Tibial nerve (tissue), 4 donors: ENCODE measurements at regions not wholly inside any gene's neighbourhood (a gene's known extent, or its start where the extent isn't known, plus 50 kb on each side); places are given as distances from the start of the nearest gene placed in this dataset.

Experiments used
- DNase-seq, 2 donors: peaks; one replicate each; pipeline ENCODE4 v3.0.0-alpha.2; 2019; ENCODE audit warnings: low spot score in 2 of 2
- H3K27ac ChIP-seq, 4 donors: fragments of 200-600 bp; sonication (generic) in 3 of 4; one replicate each; pipeline ENCODE4 v1.5.1; 2017 to 2019; ENCODE audit warnings: mild to moderate bottlenecking in 1 of 4
- H3K27me3 ChIP-seq, 2 donors: fragments of 200-600 bp; sonication (generic) in 1 of 2; one replicate each; pipeline versions ENCODE4 v1.5.1 to v1.6.0; 2017 to 2019
- H3K36me3 ChIP-seq, 3 donors: fragments of 200-600 bp; sonication (generic); one replicate each; pipeline ENCODE4 v1.5.1; 2018 to 2019
- H3K4me1 ChIP-seq, 4 donors: fragments of 200-600 bp; sonication (generic) in 3 of 4; one replicate each; pipeline ENCODE4 v1.5.1; 2017 to 2019
- H3K4me3 ChIP-seq, 4 donors: fragments of 200-600 bp; sonication (generic) in 3 of 4; one replicate each; pipeline ENCODE4 v1.5.1; 2017 to 2019; ENCODE audit warnings: mild to moderate bottlenecking in 1 of 4, moderate library complexity in 1 of 4
- H3K9me3 ChIP-seq, 4 donors: fragments of 200-600 bp; sonication (generic) in 3 of 4; one replicate each; pipeline ENCODE4 v1.5.1; 2017 to 2019
- EP300 ChIP-seq, 2 donors: sonication (generic); formaldehyde crosslinking; IDR thresholded peaks; one replicate each; pipeline ENCODE4 v1.6.1; 2017; ENCODE audit warnings: antibody characterized with exemption in 2 of 2, mild to moderate bottlenecking in 1 of 2
- POLR2A ChIP-seq, 2 donors: fragments of 450-650 bp; IDR thresholded peaks; one replicate each; pipeline ENCODE4 v1.6.1; 2017; ENCODE audit warnings: antibody characterized with exemption in 2 of 2, mild to moderate bottlenecking in 2 of 2, moderate library complexity in 2 of 2
- WGBS, 2 donors: methylation state at CpG; one replicate each; pipeline ENCODE4 v1.1.5; 2018; 5-methylcytosine and 5-hydroxymethylcytosine counted together
- TF ChIP-seq, protein P1 (sequence below), 5 experiments: fragments of 200-600 bp in 3 of 5; fragments of 450-650 bp in 2 of 5; sonication (generic) in 3 of 5; IDR thresholded peaks; one replicate each; pipeline ENCODE4 v1.5.1; 2016 to 2019; ENCODE audit warnings: antibody characterized with exemption in 5 of 5, mild to moderate bottlenecking in 3 of 5, moderate library complexity in 2 of 5

DNA sequence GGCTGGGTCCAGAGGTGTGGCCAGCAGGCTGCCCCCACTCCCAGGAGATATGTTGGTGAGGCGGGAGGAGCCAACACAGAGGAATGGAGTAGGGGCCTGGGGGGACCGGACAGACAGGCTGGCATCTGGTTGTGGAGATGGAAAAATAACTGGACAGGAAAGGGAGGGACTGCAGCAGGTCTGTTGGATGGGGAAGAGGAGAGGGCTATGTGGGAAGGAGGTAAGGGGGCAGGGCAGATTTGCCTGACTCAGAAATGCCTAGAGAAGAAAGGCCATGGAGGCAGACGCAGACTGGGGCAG, 160.4 kb downstream of the TRIM29 start:
- peaks cover 0 to 29% of the 10 kb centered on the region in 2 donors for H3K27me3 ChIP-seq
- H3K27ac ChIP-seq = no peak overlapping the region
- 63 to 80% methylated on average over 3 of the region's 3 CpGs for WGBS, 2 donors
- H3K36me3 ChIP-seq = no peaks in the 10 kb centered on the region
- DNase-seq = no peak
- H3K4me1 ChIP-seq = peaks cover 0 to 6% (median 0%) of the 10 kb centered on the region in 4 donors
- TF ChIP-seq EP300 (IDR thresholded peaks at IDR 0.05) = no peak
- no peak for TF ChIP-seq POLR2A (IDR thresholded peaks at IDR 0.05)
- TF ChIP-seq, protein P1, sequence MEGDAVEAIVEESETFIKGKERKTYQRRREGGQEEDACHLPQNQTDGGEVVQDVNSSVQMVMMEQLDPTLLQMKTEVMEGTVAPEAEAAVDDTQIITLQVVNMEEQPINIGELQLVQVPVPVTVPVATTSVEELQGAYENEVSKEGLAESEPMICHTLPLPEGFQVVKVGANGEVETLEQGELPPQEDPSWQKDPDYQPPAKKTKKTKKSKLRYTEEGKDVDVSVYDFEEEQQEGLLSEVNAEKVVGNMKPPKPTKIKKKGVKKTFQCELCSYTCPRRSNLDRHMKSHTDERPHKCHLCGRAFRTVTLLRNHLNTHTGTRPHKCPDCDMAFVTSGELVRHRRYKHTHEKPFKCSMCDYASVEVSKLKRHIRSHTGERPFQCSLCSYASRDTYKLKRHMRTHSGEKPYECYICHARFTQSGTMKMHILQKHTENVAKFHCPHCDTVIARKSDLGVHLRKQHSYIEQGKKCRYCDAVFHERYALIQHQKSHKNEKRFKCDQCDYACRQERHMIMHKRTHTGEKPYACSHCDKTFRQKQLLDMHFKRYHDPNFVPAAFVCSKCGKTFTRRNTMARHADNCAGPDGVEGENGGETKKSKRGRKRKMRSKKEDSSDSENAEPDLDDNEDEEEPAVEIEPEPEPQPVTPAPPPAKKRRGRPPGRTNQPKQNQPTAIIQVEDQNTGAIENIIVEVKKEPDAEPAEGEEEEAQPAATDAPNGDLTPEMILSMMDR (IDR thresholded peaks at IDR 0.05) = no peak
- H3K4me3 ChIP-seq = no peak overlapping the region
- no peaks in the 10 kb centered on the region for H3K9me3 ChIP-seq

- 75 to 79% methylated on average over 12 to 13 of the region's 13 CpGs for WGBS, 2 donors
- Histone ChIP-seq H3K36me3 (no peaks in the 10 kb centered on the region), H3K9me3 (peaks cover 0 to 5% (median 0%) of the 10 kb centered on the region in 4 donors), H3K4me1 (peaks cover 0 to 6% (median 0%) of the 10 kb centered on the region in 4 donors), H3K27ac (no peak overlapping the region), H3K4me3 (no peak overlapping the region), H3K27me3 (peaks cover 0 to 29% of the 10 kb centered on the region in 2 donors)
- TF ChIP-seq, protein P1 (IDR thresholded peaks at IDR 0.05) = no peak
- TF ChIP-seq EP300 (IDR thresholded peaks at IDR 0.05) = no peak
- no peak for TF ChIP-seq POLR2A (IDR thresholded peaks at IDR 0.05)
- no peak for DNase-seq
These were observed 160.9 kb downstream of the TRIM29 start for GRCh38 chr11:119976805-119977560.

- peaks cover 0 to 6% (median 0%) of the 10 kb centered on the region in 4 donors for H3K4me1 ChIP-seq
- TF ChIP-seq, protein P1 (IDR thresholded peaks at IDR 0.05) = no peak
- no peak for TF ChIP-seq POLR2A (IDR thresholded peaks at IDR 0.05)
- TF ChIP-seq EP300 (IDR thresholded peaks at IDR 0.05) = no peak
- 10 to 33% methylated on average over 10 to 14 of the region's 15 CpGs for WGBS, 2 donors
- no peak overlapping the region for H3K27ac ChIP-seq
- H3K36me3 ChIP-seq = no peaks in the 10 kb centered on the region
- H3K9me3 ChIP-seq = peaks cover 0 to 7% (median 0%) of the 10 kb centered on the region in 4 donors
- H3K27me3 ChIP-seq = peaks cover 0 to 26% of the 10 kb centered on the region in 2 donors
- no peak for DNase-seq
- H3K4me3 ChIP-seq = no peak overlapping the region
These were observed 162.3 kb downstream of the TRIM29 start for GRCh38 chr11:119975561-119976152.

DNA sequence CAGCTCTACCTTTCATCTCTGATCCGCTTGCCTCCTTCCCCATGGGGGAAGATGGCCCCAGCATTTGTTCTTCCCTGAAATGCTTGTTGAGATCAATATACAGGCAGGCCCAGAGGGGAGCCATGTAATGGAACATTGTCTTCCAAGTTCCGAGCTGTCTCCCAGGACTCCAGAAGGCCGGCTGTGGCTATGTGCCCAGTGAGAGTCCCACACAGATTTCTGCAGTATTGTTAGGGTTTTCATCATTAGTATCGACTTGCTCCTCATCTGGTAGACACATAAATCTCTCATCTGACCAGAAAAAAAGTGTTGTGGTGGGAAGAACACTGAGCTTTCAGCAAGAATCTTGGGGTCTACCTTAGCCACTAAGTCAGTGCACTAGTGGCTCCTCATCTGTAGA, 163.4 kb downstream of the TRIM29 start:
- H3K27me3 ChIP-seq = peaks cover 0 to 25% of the 10 kb centered on the region in 2 donors
- peaks cover 0 to 6% (median 0%) of the 10 kb centered on the region in 4 donors for H3K4me1 ChIP-seq
- no peak overlapping the region for H3K27ac ChIP-seq
- TF ChIP-seq, protein P1 (IDR thresholded peaks at IDR 0.05) = no peak
- no peak for TF ChIP-seq POLR2A (IDR thresholded peaks at IDR 0.05)
- no peak for TF ChIP-seq EP300 (IDR thresholded peaks at IDR 0.05)
- no peak for DNase-seq
- H3K36me3 ChIP-seq = no peaks in the 10 kb centered on the region
- peaks cover 0 to 7% (median 0%) of the 10 kb centered on the region in 4 donors for H3K9me3 ChIP-seq
- 59 to 60% methylated on average over 4 of the region's 4 CpGs for WGBS, 2 donors
- H3K4me3 ChIP-seq = no peak overlapping the region

- Histone ChIP-seq H3K4me1 (peaks cover 0 to 6% (median 0%) of the 10 kb centered on the region in 4 donors), H3K27me3 (peaks cover 0 to 25% of the 10 kb centered on the region in 2 donors), H3K27ac (no peak overlapping the region), H3K9me3 (peaks cover 0 to 7% (median 0%) of the 10 kb centered on the region in 4 donors), H3K4me3 (no peak overlapping the region), H3K36me3 (no peaks in the 10 kb centered on the region)
- 36 to 73% methylated on average over 3 of the region's 4 CpGs for WGBS, 2 donors
- no peak for TF ChIP-seq EP300 (IDR thresholded peaks at IDR 0.05)
- TF ChIP-seq, protein P1 (IDR thresholded peaks at IDR 0.05) = no peak
- TF ChIP-seq POLR2A (IDR thresholded peaks at IDR 0.05) = no peak
- no peak for DNase-seq
These were observed 163.9 kb downstream of the TRIM29 start for GRCh38 chr11:119974051-119974450.
